DLD1 (cell line): ENCODE measurements at regions not wholly inside any gene's neighbourhood (a gene's known extent, or its start where the extent isn't known, plus 50 kb on each side); places are given as distances from the start of the nearest gene placed in this dataset.

Experiments used
- in situ Hi-C: cut with HindIII; loops from 2 replicates; pipeline ENCODE4 v1.10.0; 2017; ENCODE audit warnings: low sequenced_read_pairs

DNA sequence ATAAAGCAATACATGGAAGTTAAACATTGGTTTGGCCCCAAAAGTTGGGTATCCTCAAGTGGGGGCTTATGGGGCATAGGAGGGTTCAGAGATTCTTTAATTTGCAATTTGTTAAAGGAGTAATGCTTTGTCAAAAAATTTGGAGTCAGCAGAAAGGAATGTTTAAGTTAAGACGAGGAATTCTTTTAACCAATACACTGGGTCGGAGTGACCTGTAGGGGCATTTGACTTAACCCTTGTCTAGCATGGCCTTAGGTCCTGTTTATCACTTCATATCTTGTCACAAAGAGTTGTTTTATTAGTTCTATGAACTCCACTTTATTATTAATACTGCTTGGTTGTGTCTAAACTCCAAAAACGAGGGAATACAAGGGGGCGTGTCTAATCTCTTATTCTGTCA lies 656.1 kb upstream of the RORB start:
- in situ Hi-C loops = no loop called here

DNA sequence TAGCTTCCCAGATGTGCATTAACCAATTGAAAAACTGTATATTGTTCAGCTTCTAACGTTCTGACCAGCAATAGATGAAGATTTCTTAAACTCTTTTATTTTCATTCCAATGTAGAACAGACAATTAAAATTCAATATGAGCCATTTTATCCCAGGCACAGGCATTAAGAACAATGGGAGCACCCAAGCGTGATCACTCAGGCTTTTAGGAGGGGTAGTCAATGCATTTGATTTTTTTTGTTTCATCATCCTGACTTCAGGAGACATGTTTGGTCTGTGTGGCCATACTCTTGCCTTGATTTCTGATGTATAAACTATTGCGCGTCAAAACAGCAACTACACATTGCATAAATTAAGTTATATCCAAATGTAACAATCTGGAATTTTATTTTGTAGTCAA lies 653.0 kb upstream of the RORB start:
- in situ Hi-C loops = no loop called here

GRCh38 chr9:73845539-73845938 lies 651.6 kb upstream of the RORB start:
- in situ Hi-C loops = no loop called here

DNA sequence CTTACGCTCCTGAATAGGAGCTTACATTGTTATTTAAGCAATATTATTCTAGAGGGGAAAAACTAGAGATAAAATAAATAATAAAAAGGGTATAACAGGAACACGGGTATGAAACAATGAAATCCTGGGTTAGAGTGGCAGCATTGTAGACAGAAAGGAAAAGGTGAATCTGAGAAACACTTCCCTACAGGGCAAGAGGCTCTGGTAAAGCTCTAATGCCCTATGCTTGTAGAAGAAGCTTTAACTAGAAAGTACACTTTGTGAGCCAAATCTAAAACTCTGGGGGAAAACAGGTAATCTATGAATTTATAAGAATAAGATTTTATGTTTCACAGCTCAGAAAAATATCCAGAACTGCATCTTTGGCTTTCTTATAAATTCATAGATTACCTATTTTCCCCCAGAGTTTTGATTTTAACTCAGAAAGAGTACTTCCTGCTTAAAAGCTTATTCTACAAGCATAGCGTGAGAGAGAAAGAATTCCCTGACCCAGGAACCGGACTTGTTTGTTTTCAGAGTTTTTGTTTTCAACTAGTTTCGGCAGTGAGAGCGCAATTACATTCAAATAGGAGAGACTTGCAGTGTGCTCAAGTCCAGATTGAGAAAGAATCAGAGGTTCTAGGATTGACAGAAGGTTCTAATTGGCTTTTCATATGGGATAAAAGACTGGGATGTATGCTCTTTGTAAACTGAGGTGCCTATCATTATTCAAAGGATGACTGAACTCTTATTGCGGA lies 651.0 kb upstream of the RORB start:
- in situ Hi-C loops = no loop called here

- in situ Hi-C loops = no loop called here
Measured at GRCh38 chr9:73847536-73847935, 649.6 kb upstream of the RORB start.

DNA sequence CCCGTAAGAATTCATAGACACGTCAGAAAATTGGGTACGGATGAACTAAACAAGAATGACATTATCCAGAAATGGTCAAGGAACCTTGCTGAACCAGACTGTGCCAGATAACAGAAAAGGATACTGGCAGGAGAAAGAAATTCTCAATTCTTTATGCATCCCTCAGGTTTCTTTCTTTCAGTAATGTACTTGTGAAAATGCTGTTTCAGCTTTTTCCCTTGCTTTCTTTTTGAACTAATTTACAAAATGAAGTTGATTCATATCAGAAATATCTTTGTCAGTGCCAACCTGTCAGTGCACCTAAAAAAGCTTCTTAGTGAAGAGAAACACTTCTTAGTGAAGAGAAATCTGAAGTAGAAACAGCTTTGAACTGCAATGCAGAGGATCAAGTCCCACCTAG lies 643.6 kb upstream of the RORB start:
- in situ Hi-C loops = no loop called here

DNA sequence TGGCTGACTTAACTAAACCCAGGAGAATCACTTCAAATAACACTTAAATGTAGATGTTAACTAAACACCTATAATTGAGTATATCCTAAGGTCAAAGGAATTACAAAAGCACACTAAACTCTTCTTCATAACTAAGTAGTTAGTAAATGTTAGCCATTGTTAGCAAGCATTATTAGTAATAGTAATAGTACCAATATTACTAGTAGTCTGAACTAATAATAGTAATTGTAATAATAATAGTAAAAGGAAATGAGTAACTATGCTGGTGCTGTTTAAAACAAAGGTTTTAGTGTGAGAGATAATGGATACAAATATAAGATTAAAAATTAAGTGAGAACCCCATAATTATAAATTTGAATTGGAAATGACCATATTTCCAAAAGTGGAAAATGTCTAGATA lies 641.9 kb upstream of the RORB start:
- in situ Hi-C loops = no loop called here

DNA sequence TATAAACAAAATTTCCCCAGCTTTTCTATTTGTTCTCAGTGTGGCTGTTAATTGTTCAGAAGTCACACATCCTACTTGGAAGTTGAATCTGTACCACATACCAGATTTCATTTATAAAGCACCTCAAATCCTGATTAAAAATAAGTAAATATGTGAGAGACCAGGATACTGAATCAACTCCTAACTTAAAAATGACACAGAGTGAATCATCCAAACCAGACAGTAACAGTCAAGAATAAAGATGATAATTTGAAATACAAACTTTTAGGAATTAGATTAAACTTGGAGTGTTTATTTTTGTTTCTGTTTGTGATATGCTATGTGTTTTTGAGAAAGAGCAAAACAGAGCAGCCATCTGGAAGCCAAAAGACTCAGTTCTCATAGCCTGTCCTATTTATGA lies 633.2 kb upstream of the RORB start:
- in situ Hi-C loops = no loop called here

DNA sequence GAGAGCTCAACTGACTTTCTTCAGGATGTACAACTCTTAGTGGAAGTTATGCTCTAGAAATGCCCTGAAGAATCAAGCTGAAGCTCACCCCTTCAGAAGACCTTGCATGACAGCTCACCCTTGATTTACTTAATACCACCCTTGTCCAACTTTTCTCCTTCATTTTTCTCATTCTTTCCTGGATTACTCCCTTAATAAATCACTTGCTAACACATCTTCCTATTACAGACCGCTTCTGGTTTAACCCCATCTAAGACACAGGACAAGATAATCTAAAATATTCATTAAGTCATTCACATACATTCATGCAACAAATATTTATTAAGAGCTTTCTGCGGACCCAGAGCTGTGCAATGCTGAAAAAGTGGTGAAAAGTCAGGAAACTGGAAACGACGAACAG lies 630.7 kb upstream of the RORB start:
- in situ Hi-C loops = no loop called here

DNA sequence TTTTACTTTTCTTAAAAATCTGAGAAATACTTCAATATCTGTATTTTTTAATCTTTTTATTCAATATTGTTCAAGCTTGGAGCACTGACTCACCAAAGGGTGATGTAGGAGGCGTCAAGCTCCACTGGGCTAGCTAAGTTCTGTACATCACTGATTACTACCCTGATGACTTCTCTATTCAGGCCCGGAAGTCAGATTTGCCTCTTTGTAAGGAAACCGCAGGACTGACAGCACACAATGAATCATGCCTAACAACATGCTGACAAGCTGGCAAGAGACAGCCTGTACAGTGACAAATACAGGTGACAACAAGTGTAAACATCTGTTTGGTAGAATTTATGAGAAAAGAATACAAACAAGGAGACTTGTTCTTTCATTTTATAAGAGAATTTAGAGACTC lies 627.9 kb upstream of the RORB start:
- in situ Hi-C loops = no loop called here

DNA sequence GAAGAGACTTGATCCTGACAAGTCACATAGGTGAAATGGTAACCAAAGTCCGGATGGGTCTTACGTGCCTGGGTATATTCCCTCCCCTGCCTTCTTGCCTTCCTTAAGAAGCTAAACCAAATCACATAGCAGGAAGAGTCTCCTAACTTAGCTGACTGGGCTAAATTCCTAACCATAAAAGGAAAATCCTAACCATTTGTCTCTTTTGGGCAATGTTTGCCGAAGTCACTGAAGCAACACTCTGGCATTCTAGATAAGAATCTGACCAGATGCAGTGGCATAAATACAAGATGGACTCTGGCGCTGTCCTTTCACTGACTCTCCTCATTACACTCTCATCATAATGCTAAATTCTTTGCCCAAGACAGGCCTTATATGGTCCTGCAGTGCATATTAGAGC lies 625.5 kb upstream of the RORB start:
- in situ Hi-C loops = no loop called here

DNA sequence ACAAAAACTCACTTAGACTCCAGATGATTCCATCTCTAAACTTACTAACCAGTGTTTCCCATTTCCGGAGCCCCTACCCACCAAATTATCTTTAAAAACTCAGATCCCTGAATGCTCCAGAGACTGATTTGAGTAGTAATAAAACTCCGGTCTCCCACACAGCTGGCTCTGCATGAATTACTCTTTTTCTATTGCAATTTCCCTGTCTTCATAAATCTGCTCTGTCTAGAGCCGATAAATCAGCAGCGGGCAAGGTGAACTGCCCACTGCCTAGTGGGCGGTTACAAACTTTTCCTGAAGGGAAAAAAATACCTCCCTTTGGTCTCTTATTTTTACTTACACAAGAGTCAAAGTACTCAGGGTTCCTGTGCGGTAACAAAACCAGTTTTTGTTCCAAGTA lies 624.4 kb upstream of the RORB start:
- in situ Hi-C loops = no loop called here

- in situ Hi-C loops = no loop called here
Measured at GRCh38 chr9:73880101-73880500, 617.0 kb upstream of the RORB start.

DNA sequence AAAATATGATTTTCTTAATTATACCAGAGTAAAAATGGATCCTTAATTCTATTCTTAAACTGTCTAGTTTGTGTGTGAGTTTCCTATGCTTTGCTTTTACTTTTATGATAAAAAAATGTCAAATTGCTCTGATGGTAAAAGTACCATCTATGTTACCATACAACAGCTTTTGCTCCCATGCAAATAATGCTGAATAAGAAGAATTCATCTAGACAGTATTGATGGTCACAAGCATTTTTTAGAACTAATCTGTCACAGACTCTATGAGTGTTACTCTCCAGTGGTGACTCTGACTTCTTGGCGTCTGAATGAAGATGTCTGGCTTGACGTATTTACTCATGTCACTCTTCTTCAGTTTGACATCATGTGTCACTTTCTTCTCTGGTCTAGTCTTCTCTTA lies 608.1 kb upstream of the RORB start:
- in situ Hi-C loops = no loop called here

DNA sequence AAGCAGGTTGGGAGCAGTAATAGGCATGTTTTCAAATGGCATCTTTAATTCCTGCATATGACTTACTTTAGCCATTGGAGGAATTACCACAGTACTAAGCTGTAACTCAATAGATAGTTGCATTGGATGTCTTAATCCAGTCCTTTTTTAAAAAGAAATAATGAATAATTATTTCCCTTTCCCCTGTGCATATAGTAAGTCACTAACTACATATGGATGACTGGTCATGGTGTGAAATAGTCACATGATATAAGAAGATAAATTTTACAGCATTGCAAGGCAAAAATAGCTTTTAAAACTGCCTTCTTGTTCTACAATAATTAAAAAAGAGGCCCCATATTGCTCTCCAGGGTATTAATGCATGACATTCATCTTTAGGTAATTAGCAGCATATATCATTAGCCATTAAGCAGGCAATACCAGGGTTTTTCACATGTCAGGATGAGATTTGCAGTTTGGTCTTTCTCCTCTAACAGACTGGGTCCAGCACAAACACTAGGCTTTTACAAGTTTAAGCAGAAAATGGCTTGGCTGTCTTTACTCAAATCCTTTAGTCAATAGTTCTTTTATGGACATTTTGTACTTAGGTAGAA lies 606.4 kb upstream of the RORB start:
- in situ Hi-C loops = no loop called here

- in situ Hi-C loops = no loop called here
Measured at GRCh38 chr9:73892335-73892734, 604.8 kb upstream of the RORB start.

GRCh38 chr9:73893230-73893629 lies 603.9 kb upstream of the RORB start:
- in situ Hi-C loops = no loop called here

- in situ Hi-C loops = no loop called here
Measured at GRCh38 chr9:73896061-73896460, 601.1 kb upstream of the RORB start.

DNA sequence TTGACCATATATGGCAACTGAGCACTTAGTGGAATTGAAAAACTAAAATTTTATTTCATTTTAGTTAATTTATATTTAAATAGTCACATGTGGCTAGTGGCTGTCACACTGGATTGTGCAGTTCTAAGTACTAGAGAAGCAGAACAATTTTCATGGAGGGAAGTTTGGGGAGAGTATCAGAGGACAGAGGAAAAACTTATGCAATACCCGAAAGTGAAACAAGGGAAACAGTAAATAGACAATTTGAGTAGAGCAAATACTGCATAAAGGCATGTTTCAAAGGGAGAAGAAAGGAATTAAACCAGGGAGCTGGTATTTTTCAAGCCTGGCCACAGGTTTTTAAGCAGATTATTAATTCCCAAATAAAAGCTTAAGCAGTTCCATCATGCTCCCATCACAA lies 590.5 kb upstream of the RORB start:
- in situ Hi-C loops = no loop called here

- in situ Hi-C loops = no loop called here
Measured at GRCh38 chr9:73911804-73912203, 585.3 kb upstream of the RORB start.

- in situ Hi-C loops = no loop called here
Measured at GRCh38 chr9:73916016-73916673, 581.0 kb upstream of the RORB start.

- in situ Hi-C loops = no loop called here
Measured at GRCh38 chr9:73919712-73920111, 577.4 kb upstream of the RORB start.
